Testis (tissue), 2 donors: ENCODE measurements at regions not wholly inside any gene's neighbourhood (a gene's known extent, or its start where the extent isn't known, plus 50 kb on each side); places are given as distances from the start of the nearest gene placed in this dataset.

ENCODE experiments used
- DNase-seq: peaks from one replicate; pipeline ENCODE4 v3.0.0-alpha.2; 2019
- H3K27ac ChIP-seq, 2 donors: fragments of 200-600 bp; sonication (generic); one replicate each; pipeline ENCODE4 v1.5.1; 2019
- H3K27me3 ChIP-seq: fragments of 200-600 bp; sonication (generic); one replicate; pipeline ENCODE4 v1.5.1; 2019
- H3K36me3 ChIP-seq: fragments of 200-600 bp; sonication (generic); one replicate; pipeline ENCODE4 v1.5.1; 2017; ENCODE audit warnings: low read depth; ENCODE audit errors: missing control alignments
- H3K4me1 ChIP-seq: fragments of 200-600 bp; sonication (generic); one replicate; pipeline ENCODE4 v1.5.1; 2019
- H3K4me3 ChIP-seq, 2 donors: fragments of 200-600 bp; sonication (generic); one replicate each; pipeline ENCODE4 v1.5.1; 2017 to 2019
- H3K9me3 ChIP-seq: fragments of 200-600 bp; sonication (generic); one replicate; pipeline ENCODE4 v1.5.1; 2017
- CTCF ChIP-seq, 3 experiments: fragments of 450-650 bp in 2 of 3; fragments of 200-600 bp in 1 of 3; sonication (generic) in 1 of 3; IDR thresholded peaks; one replicate each; pipeline ENCODE4 v1.5.1; 2016 to 2019; ENCODE audit warnings: antibody characterized with exemption in 3 of 3, mild to moderate bottlenecking in 2 of 3, moderate library complexity in 1 of 3
- POLR2A ChIP-seq: fragments of 450-650 bp; IDR thresholded peaks from one replicate; pipeline ENCODE4 v1.6.1; 2017; ENCODE audit warnings: antibody characterized with exemption, mild to moderate bottlenecking, moderate library complexity
- WGBS, 2 donors: methylation state at CpG; one replicate each; pipeline ENCODE4 v1.1.5; 2018; 5-methylcytosine and 5-hydroxymethylcytosine counted together
- intact Hi-C: fragments of 100-400 bp; cut with DNase I; formaldehyde crosslinking; loops from one replicate; pipeline ENCODE4 v1.15.1; 2023; ENCODE audit warnings: low total_unique reads

DNA sequence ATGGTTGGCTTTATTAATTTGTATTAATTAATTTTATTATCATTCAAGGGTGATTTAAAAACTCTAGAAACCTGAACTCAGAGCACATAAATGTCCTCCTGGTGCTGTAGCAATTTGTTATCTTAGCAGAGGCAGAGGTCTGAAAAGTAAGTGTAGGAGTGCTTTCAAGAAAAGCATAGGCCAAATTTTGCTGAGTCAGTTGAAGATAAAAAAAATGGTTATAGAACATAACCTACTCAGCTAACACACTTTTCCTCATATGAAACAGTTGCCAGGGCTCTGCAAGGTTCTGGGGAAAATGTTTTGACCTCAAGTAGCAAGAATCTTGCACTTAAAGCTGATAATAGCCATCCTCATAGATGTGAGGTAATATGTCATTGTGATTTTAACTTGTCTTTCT, 53.5 kb upstream of the CHODL start:
- no peaks in the 10 kb centered on the region for H3K9me3 ChIP-seq
- peak overlapping the region in 1 of 2 donors; percentile 5 for H3K27ac ChIP-seq
- H3K4me3 ChIP-seq = no peak overlapping the region
- TF ChIP-seq POLR2A (no peak), CTCF (IDR thresholded peaks at IDR 0.05) (no peak)
- intact Hi-C loops = no loop called here
- no peak for DNase-seq
- H3K4me1 ChIP-seq = peaks cover under 1% of the 10 kb centered on the region
- H3K36me3 ChIP-seq = no peaks in the 10 kb centered on the region
- no peaks in the 10 kb centered on the region for H3K27me3 ChIP-seq

GRCh38 chr21:18178509-18178908, 66.1 kb upstream of the CHODL start:
- no peaks in the 10 kb centered on the region for H3K36me3 ChIP-seq
- H3K27me3 ChIP-seq = no peaks in the 10 kb centered on the region
- no peak for DNase-seq
- H3K27ac ChIP-seq = peak overlapping the region; percentile 47 to 62
- peaks cover 16% of the 10 kb centered on the region for H3K4me1 ChIP-seq
- H3K9me3 ChIP-seq = no peaks in the 10 kb centered on the region
- no peak for TF ChIP-seq POLR2A
- no peak for TF ChIP-seq CTCF (IDR thresholded peaks at IDR 0.05)
- intact Hi-C loops = no loop called here
- no peak overlapping the region for H3K4me3 ChIP-seq

GRCh38 chr21:18174370-18174769, 70.3 kb upstream of the CHODL start:
- Histone ChIP-seq H3K4me3 (no peak overlapping the region), H3K4me1 (peaks cover 5% of the 10 kb centered on the region), H3K9me3 (no peaks in the 10 kb centered on the region), H3K27me3 (no peaks in the 10 kb centered on the region), H3K36me3 (no peaks in the 10 kb centered on the region), H3K27ac (no peak overlapping the region)
- intact Hi-C loops = no loop called here
- no peak for TF ChIP-seq CTCF (IDR thresholded peaks at IDR 0.05)
- no peak for TF ChIP-seq POLR2A
- no peak for DNase-seq

DNA sequence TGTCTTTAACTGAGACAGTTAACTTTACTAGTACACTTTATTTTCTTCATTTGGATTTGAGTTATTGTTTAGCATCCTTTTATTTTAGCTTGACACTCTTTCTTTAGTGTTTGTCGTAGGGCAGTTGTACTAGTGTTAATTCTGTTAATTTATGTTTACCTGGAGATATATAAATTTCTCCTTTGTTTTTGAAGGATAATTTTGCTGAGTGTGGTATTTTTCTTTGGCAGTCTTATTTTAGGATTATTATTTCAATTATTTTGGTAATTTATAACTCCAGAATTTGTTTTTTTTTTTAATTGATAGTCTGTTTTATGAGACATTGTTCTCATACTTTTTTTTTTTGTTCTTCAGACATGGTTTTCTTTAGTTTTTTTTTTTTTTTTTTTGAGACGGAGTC, 73.8 kb upstream of the CHODL start:
- TF ChIP-seq CTCF (IDR thresholded peaks at IDR 0.05) = no peak
- no peak for TF ChIP-seq POLR2A
- Histone ChIP-seq H3K27me3 (no peaks in the 10 kb centered on the region), H3K9me3 (no peaks in the 10 kb centered on the region), H3K27ac (no peak overlapping the region), H3K4me1 (no peaks in the 10 kb centered on the region), H3K36me3 (no peaks in the 10 kb centered on the region), H3K4me3 (no peak overlapping the region)
- 95 to 96% methylated on average over 1 of the region's 2 CpGs for WGBS, 2 donors
- intact Hi-C loops = no loop called here
- DNase-seq = no peak

- Histone ChIP-seq H3K4me3 (no peak overlapping the region), H3K27me3 (no peaks in the 10 kb centered on the region), H3K27ac (no peak overlapping the region), H3K4me1 (no peaks in the 10 kb centered on the region), H3K9me3 (no peaks in the 10 kb centered on the region), H3K36me3 (no peaks in the 10 kb centered on the region)
- 84 to 96% methylated on average over 2 of the region's 2 CpGs for WGBS, 2 donors
- no peak for DNase-seq
- intact Hi-C loops = no loop called here
- TF ChIP-seq CTCF (IDR thresholded peaks at IDR 0.05) (no peak), POLR2A (no peak)
Observed at GRCh38 chr21:18170221-18170620, 74.4 kb upstream of the CHODL start.
